ENCODE measurements at regions not wholly inside any gene's neighbourhood (a gene's known extent, or its start where the extent isn't known, plus 50 kb on each side); places are given as distances from the start of the nearest gene placed in this dataset.

DNA sequence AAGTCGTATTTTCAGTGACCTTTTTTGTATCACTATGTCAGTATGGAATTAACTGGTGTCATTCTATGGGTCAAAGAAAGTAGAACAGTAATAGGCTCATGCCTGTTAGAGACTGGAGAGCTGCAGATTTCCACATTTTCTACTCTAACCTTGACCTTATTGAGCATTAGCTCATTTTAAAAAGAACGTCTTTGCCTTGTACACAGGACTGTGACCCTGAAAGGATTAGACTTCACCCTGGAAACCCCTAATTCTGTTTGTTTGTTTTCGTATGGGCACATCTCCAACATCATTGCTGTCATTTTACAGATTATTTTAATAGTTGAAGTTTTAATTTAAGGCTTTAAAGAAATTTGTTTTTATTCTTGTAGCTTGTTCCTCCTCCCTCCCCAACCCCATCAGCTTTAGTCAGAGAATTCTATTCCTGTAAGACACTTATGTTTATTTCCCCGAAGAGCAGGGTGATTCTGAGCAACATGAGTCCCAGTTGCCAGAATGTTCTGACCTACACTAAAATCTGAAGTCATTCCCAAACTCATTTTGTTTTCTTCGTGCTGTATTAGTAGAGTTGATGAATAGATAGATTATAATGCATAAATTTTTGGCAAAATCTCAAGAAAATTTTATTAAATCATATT lies 451.3 kb downstream of the FOXG1 start:
- no peak for DNase-seq (ENCODE audit: low spot score)

DNA sequence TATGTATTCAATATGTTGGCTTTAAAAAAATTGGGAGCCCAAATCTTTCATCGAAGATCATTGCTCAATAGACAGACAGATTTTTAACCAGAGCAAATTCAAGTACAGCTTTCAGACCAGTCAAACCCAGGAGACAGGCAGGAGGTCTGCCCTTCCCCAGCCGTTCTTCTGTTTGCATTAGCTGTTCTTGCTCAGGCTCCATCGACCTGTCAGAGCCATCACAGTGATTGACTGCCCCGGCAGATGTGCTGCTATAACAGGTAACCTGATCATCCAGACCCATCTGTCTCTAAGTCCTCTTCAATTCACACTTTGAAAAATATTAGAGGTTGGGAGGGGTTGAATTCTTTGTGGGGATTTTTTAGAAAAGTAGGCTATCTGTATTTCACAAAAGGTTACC lies 453.5 kb downstream of the FOXG1 start:
- DNase-seq (ENCODE audit: low spot score) = no peak

DNA sequence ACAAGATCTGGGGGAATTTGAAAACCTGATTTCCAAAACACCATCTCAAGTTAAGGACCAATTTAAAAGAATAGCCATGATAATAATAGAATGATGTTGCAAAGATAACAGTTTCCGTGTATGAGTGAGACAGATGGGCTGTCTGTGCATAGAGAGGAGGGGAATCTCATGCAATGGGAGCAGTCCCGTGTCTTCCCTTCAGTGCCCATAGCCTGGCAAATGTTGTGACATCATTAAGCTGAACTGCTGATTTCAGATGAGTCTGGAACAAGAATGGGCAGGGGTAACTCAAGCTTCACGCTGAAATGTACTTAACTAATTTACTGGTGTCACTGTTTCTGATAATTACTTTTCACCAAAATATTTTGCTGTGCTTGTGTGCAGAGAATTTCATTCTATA lies 454.0 kb downstream of the FOXG1 start:
- no peak for DNase-seq (ENCODE audit: low spot score)

DNA sequence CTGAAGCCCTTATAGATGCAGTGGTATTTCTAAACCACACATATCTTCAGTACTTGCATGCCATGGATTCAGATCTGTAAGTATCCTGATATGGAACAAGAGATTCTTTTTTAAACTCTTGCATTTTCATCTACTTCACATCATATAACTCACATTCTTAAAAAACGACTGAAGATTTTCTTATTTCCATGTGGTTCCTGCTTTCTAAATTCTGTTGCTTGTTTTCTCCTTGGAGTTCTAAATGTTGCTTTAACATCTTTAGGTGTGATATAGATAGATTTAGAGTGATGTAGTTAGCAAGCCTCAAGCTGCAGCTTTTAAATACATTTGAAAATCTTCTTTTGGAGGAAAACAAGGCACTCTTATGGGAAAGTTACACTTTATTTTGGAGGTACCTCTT lies 455.4 kb downstream of the FOXG1 start:
- no peak for DNase-seq (ENCODE audit: low spot score)

DNA sequence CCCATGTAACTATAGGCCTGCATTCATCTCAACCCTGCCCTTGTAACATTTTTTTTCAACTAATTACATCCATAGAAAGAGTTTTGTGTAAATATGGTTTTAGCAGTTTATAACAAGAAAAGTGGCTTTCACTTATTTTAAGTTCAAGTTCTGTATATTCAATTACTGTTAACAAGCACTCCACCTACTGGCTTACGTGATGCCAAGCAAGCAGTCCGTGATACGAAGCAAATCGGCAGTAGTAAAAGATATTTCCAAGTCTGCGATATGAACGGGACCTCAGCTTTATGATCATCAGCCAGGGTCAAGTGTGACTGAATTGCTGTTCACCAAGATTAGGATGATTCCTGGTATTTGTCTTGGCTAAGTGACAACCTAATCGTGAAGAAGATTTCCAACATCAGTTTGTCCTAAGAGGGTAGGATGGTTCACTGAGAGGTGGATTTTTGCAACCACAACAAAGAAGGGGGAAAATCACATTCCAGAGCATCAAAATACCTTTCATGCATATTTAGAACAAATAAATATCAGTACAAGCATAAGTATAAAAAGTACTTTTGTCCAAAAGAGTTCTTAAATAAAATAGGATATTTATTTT lies 456.2 kb downstream of the FOXG1 start:
- no peak for DNase-seq (ENCODE audit: low spot score)

DNA sequence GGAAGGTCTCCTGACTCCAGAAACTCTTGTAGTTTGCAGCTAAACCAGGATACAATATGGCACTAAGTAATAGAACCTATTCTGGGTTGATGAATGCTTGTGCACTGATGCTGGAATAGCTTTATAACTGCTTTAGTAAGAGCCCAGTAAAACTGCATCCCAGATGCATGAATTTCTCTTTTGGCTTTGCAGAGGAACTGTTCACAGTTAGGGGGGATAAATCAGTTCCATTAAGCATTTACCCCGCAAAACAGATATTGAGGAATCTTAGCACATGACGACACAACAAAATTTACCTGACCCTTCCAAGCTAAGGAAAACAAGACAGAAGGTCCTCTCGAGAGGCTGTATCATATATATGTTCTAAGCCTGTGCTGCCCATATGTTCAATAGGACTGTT lies 457.4 kb downstream of the FOXG1 start:
- no peak for DNase-seq (ENCODE audit: low spot score)

DNA sequence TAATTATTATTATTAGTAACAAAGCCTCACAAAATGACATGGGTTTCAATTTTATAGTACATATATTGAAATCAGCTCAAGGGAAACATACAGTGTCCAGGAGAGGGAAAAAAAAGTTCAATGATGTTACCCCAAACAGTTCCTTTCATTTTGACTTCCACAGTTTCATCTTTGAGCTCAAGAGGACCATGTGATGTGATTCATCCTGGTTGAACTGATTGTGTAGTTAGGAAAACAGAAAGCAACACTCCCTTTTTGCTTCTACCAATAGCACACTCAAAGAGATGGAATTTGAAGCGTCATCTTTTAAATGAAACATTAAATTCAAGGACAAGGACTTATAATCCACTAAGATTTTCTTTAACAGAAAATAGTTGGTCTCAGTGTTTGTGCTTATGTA lies 461.0 kb downstream of the FOXG1 start:
- no peak for DNase-seq (ENCODE audit: low spot score)

DNA sequence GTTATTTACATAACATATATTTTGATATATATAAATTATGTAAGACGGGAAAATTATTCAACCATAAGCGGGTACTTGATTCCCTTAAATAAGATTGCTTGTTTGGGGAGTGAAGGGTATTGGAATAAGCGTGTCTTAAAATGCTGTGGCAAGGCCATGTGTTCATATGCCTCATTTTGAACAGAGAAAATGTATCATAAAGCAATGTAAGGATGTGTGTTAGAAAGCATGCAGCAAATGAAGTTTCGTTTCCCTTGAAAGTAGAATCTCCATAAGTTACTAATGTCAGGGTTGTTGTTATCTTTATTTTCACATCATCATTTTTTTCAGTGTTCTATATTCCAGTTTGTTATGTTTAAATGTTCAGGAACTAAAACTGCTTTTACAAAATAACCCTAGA lies 465.6 kb downstream of the FOXG1 start:
- DNase-seq (ENCODE audit: low spot score) = no peak

DNA sequence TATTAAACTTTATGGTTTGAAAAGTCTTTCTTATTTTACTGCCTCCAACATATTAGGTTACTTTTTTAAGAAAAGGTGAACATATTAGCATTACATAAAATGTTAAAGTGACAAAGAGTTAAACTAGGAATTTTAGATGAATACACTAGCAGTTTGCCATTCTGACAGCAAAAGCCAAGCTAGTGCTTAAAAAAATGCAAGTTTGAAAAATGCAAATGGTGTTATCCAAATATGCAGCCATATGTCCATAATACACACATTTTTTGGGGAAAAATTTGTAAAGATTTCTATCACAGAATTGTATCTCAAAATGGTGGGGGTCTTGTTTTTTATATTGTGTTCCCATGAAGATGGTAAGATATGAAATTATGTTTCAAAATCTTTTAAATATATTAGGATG lies 466.1 kb downstream of the FOXG1 start:
- DNase-seq (ENCODE audit: low spot score) = no peak

DNA sequence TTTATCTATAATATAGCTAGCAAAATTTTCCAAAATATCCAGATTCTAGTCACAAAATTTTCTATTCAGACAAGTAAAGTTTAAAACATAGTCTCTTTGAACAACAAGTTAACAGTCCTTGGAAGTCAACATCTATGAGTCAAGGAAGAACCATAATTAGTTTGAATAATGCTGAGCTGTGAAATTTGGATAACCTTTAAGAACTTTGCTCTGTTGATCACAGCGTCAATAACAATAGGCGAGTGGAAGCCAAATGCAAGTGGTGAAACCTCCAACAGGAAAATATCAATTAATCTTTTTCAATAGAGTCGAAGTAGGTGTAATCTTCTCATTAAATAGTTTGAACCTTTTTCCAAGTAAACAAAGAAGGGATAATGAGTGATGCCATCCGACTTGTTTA lies 466.6 kb downstream of the FOXG1 start:
- no peak for DNase-seq (ENCODE audit: low spot score)

DNA sequence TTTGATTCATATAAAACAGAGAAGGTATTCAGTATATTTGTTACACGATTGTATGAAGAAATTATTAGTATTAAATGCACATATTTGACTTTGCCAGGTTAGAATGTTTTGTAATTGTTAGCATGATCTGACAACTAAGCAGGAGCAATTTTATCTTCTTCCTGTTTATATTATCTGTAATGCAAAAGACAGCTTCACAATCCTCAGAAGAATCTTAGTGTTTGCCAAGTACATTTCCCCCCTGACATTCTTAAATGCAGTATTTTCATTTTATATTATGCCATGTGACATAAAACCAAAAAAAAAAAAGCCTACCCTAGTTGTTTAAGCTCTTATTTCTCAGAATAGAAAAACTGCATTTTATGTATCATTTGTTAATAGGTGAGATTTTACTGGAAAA lies 469.4 kb downstream of the FOXG1 start:
- no peak for DNase-seq (ENCODE audit: low spot score)

DNA sequence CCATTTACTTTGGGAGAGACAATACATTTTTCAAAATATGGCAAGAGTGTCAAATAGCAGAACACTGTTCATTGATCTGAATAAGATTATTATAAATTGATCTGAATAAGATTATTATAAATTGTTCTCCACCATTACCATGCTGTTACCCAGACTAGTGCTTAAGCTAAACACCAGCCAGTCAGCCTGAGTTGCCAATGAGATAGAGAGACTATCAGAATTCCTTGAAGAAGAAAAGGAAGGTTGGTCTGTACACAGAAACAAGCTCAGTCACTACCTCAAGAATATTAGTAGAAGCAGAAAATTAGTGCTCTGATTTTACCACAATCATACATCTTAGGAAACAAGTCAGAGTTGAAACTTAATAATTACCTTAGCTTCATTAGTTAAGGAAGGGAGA lies 469.8 kb downstream of the FOXG1 start:
- no peak for DNase-seq (ENCODE audit: low spot score)

DNA sequence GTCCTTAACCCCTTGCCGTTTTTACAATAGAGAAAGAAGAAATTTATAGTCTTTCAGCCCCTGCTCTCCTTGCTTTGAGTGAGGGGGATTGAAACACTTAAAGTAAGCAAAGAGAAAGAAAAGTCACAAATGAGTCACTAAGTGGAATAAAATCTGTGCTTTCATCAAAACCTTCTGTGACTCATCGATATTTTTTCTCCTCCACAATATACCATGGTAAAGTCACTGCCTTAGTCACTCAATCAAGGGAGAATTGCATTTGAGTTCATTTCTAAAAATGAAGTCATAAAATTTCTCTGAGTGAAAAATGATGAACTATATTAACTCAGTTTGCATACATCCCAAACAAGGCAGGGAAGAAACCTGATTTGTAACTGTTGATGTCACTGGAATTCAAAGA lies 470.3 kb downstream of the FOXG1 start:
- no peak for DNase-seq (ENCODE audit: low spot score)

DNA sequence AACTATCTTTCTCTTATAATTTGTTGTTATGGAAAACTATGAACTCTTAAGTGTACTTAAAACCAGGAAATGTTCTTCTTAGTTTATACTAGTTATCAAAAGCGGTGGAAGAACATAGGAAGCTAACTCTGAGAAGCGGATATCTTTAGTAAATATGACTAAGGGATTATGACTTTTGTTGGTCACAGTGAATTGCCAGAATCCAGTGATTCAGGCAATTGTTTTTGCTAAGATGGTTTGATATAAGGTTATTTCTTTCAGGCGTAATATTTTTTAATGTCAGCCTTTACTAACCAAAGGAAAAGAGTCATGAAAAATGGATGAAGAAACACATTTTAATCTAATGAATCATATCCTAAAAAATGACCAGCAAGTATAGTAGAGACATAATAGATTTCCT lies 473.5 kb downstream of the FOXG1 start:
- no peak for DNase-seq (ENCODE audit: low spot score)

DNA sequence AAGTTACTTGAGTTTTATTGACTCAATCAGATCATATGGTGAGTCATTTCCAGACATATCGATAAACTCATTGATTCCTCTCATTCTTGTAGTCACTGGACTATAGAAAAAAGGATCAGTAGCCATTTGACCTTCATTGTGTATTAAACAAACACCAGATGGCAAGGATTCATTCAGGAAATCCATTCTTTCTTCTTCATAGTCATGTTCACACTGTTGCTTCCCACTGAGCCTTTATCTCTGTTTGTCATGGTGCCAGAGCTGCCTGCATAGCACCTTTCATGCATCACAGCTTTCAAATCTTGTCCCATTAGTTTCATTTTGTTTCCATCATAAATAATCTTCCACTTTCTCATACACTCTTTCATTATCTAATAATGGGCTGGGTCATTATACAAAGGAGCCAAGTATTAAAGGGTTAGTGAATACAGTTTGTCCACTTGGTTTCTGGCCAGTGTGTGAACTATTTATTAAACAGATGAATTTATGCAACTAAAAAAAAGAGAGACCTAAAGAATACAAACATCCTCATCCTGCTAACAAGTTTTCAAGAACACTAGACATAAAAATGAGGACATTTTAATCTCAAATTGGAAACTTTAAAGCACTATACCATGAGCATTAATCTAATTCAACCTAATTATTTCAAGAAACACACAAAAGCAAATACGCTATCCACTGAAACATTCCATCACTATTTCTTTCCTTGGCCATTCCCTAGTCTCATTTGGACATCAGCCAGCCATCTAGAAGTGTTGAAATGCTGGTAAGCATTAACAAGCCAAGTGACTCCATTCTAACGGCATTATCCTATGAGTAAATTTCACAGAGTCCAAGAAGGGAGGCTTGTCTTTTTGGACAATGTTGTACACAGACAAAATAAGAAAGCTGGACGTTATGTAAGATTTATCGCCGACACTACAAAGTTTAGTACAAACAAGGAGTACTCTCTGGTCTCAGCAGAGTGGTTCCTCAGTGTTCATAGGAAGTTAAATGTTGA lies 476.5 kb downstream of the FOXG1 start:
- no peak for DNase-seq (ENCODE audit: low spot score)

DNA sequence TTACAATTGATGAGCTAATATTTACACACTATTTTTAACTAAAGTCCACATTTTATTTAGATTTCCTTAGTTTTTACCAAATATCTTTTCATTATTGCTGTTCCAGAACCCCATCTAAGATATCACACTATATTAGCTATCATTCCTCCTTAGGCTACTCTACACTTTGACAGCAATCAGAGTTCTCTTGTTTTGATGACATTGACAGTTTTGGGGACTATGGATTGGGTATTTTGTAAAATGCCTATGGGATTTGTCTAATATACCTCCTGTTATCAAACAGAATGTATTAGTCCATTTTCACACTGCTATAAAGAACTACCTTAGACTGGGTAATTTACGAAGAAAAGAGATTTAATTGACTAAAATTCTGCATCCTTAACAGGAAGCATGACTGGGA lies 489.1 kb downstream of the FOXG1 start:
- DNase-seq (ENCODE audit: low spot score) = no peak

DNA sequence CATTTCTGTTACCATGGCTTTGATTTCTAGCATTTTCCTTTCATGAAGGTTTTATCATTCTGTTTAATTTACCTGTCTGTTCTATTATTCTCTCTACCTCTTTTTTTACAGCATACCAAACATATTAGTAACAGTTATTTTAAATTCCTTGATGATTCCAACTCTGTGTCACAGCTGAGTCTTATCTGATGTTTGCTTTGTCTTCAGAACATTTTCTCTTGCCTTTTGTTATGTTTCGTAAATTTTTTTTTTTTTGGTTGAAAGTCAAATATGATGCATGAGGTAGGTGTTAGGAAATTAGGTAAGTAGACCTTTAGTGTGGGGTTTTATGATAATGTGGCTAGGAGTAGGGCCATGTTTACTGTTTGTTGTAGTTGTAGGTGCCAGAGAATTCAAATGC lies 496.4 kb downstream of the FOXG1 start:
- no peak for DNase-seq (ENCODE audit: low spot score)

DNA sequence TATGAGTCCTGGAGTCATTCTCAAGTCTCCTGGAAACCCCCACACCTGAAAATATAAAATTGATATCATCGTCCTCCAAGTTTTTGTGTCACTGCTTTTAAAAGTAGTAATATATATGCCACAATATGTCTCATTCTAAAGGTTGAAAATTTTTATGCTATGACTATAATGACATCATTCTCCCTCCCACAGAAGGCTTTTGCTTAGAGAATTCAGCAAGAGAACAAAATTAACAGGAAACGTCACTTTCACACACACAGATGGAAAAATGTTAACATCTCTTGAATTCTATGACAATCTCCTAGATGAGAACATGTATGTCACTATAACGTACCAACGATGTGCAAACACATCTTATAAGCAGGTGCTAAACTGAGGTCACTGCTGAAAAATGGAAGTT lies 498.3 kb downstream of the FOXG1 start:
- no peak for DNase-seq (ENCODE audit: low spot score)

DNA sequence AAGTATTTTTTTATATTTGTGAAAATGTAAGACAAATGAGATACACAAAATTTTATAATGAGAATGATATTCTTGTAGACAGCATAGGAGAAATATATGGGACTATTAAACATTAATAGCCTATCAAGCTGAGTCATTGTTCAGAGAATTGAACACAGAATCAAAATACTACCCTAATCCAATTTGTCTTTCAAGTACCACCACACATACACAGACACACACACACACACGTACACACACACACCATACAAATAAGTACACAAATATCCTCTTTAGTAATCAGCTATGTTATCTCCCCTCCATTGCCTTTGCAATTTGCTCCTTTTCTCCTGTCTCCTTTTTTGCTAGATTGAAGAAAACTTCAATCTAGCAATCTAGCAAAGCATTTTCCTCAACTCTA lies 499.3 kb downstream of the FOXG1 start:
- DNase-seq (ENCODE audit: low spot score) = no peak

DNA sequence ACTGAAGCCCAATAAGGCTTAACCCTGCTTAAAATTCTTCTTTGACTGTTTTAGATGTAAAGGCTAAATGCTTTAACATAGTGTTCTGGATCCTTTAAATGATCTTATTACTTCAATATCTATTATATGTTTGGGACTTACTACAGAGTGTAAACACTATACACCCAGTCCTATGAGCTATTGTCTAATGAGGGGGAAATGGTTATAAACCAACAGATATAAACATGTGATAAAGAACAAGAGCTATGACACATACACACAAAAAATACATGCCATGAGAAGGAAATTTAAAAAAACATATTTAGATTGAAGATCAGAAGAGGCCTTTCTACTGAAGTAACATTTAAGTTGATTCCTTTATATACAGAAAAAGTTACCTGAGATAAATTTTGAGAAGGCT lies 505.1 kb downstream of the FOXG1 start:
- DNase-seq (ENCODE audit: low spot score) = no peak

DNA sequence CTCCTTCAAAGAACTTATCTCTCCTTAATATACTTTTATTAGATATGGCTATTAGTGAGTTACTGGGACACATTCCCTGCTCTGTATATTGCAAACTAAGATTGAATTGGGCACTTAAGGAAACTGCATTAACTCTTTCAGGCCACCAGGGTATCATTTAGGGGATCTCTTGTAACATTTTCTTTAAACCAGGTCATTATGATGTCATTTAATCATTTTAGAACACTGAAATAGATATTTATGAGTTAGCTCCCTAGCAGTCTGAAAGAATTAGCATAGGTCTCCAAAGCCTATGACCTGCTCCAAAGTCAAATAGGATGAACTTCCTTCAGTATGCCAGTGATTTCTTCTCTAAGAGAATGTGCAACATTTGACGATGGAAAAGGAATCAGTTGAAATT lies 506.9 kb downstream of the FOXG1 start:
- no peak for DNase-seq (ENCODE audit: low spot score)

DNA sequence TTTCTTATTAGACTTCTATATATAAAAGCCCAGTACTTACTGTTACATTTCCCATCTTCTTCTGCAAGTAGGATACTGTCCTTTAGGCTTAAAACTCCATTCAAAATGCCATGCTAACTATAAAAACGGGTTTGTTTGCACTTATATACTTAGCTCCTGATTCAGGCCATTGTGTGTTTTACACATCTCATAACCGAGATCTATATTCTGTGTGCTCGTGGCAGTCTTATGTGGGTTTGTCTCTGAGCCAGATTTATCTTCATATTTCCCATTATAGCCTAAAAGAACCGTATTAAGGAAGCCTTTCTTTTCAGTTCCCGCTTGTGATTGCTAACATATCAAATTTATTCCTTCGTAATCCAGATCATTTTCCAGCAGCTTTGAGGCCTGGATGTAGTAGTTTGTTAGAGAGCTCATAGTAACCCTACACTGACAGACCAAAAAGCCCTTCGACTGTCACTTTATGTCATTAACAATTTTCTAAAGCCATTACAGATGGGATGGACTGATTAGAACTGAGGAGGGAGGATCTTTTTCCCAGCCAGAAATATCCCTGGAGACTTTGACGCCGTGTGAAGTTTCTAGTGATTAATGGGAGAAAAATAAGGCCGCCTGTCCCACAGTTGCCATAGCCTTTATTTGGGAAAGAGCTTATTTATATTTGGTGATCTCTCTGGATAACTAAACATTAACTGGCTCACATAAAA lies 508.5 kb downstream of the FOXG1 start:
- no peak for DNase-seq (ENCODE audit: low spot score)

Data from CD4-positive, alpha-beta T cell treated with Interleukin-15 for 4 hours (primary cell).